NCI-H460 (cell line): ENCODE measurements at regions not wholly inside any gene's neighbourhood (a gene's known extent, or its start where the extent isn't known, plus 50 kb on each side); places are given as distances from the start of the nearest gene placed in this dataset.
"Not testable (repeated sequence)": the region's sequence is repeated elsewhere in the genome, so short reads cannot be mapped to it uniquely, and the experiment has no call there.

Experiments used
- DNase-seq: peaks from one replicate; pipeline ENCODE4 v3.0.0-alpha.2; 2016; ENCODE audit warnings: low read depth; ENCODE audit errors: extremely low read depth

DNA sequence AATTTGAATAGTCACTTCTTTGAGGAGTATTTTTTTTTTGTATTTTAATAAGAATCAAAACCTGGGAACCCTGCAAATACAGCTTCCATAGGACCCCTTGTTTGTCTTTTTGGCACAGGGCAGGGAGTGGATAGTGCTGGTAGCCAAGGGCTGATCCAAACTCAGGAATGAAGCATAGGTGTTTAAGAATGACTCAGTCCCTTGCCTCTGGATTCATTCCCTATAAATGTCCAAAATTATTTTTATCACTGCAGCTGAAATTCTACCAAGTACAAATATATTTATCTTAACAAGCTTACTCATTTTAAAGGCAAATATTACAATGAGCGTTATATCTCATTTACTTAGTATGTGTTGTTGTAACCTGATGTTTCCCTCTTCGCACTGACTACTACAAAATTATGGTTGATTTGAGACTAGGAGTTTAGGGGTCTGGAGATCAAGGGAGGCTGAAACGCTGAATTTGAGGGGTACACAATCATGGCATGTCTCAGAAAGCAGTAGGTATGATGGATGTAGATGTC is 278.6 kb upstream of the LYPLAL1 start:
- no peak for DNase-seq

DNA sequence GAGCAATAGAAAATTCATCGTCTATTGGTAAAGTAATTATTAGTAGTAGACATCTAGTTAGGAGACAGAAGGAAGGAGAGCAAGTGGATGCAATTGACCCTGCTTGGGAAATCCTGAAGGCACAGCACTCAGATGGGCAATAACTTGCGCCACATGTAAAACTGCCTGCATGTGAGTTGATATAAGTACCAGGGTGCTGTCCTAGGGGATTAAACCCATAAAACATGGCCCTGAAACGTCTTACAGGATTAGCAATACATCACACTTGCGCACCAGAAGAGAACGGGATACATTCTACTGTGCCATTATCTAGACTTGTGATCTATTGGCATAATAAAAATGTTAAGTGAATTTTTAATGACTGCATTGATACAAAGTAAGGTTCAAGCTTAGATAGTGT is 277.5 kb upstream of the LYPLAL1 start:
- DNase-seq: no peak

GRCh38 chr1:218898921-218899320 is 274.8 kb upstream of the LYPLAL1 start:
- DNase-seq: no peak

DNA sequence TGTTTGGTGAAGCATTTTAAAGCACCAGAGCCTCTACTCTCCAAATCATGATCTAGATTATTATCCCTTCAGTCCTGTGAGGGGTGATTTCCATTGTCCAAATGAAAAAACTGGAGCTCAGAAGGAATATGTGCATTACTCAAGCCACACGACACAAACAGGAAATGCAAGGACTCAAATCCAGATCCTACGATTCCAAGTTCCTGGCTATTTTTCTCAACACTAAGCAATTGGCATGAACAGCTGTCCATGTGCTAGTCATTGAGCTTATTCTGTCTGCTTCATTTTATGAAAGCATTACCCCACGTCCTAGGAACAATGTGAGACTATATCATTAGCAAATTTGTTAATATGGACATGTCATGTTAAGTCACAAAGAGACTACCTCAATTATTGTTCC is 273.1 kb upstream of the LYPLAL1 start:
- DNase-seq: no peak

- DNase-seq: no peak
These were observed 269.3 kb upstream of the LYPLAL1 start for GRCh38 chr1:218904416-218904815.

DNA sequence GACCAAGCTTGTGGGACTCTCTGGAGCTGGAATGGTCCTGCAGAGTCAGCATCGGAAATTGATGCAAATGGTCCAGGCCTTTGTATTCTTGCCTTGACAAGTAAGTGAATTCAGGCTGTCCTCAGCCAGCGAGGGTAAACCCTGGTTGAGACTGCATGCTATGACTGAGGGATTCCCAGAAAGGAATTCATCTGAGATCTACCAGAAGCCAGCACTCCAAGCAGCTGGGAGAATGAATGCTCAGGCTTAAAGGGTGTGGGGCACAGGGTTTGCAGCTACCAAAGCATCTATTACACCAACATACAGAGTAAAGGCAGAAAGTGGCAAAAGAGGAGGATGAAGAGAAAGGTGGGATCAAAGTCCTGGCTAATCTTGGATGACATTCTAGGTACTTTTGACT is 257.0 kb upstream of the LYPLAL1 start:
- DNase-seq: no peak

DNA sequence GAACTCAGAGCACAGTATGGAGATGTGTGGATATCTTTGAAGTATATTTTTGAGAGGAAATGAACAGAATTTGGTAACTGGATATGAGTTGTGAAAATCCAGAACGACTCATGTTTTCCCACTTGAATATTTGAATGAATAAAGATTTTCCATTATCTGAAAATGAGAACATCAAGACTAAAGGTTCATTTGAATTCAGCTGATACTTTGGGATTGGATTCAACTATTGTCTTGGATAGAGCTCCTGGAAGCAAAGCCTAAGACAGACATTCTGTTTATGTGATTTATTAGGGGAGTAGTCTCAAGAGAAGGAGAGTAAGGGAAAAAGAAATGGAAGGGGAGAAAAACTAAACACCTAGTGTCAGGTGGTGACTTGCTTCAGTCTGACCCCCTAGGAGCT is 256.0 kb upstream of the LYPLAL1 start:
- DNase-seq: no peak

GRCh38 chr1:218925777-218926176 is 247.9 kb upstream of the LYPLAL1 start:
- no peak for DNase-seq

DNA sequence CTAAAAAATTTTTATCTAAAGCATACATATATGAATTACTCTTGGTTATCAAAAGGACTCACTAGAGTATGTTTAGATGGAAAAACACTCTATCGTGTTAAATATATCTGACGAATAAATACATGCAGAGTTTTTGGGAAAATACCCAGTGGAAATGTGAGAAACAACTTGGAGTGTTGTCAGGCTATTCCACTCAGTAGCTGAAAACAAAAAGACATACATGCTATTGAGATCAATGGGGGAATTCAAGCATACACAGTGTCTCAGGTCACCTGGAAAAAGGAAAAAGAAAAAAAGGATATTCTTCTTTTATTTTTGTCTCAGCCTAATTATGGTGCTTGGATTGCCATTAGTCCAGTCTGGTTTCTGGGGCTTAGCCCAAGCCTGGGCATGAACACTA is 247.0 kb upstream of the LYPLAL1 start:
- DNase-seq: no peak

DNA sequence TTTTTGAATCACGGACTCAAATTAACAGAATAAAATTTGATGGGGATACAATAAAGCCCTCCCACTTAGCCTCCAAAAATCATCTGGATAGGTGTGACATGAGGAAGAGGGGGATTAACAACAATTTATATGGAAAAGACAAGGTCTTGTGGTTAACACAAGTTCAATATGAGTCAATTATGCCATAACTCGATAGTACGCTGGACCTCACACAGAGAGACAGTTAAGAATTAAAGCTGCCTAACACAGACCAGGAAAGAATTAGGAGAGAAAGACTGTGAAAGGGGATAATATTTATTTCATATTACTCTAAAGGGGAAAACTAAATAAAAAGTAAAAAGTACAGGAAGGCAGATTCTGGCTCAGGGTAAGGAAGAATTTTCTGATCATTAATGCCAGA is 243.7 kb upstream of the LYPLAL1 start:
- DNase-seq: no peak

- DNase-seq: no peak
These were observed 243.0 kb upstream of the LYPLAL1 start for GRCh38 chr1:218930472-218931241.

DNA sequence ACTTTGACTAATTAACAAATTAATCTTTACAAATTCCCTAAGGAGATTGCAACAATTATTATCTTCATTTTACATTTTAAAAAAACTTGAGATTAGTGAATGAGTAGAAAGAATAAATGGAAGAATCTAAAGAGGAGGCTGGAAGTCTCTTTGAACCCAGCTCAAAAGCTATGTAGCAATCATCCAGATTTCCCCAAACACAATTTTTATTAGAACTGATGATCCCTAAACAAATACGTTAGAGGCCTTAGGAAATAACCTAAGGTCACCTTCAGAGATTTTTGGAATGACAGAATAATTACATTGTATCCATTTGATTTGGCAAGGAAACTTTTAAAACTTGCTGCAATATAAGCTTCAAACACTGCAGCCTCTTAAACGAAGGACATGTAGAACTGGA is 242.4 kb upstream of the LYPLAL1 start:
- DNase-seq: no peak

DNA sequence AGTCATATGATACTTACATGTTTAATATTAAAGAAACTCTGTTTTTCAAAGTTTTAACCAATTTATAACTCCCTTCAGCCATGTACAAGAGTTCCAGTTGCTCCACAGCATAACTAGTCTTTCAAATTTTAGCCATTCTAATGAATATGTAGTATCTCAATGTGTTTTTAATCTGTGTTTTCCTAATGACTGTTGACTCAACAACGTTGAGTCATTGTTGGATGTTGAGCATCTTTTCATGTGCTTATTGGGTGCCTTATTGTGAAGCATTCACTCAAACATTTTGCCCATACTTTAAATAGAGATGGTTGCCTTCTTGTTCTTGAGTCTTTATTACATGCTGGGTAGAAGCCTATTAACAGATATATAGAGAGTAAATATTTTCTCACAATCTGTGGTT is 240.2 kb upstream of the LYPLAL1 start:
- no peak for DNase-seq

DNA sequence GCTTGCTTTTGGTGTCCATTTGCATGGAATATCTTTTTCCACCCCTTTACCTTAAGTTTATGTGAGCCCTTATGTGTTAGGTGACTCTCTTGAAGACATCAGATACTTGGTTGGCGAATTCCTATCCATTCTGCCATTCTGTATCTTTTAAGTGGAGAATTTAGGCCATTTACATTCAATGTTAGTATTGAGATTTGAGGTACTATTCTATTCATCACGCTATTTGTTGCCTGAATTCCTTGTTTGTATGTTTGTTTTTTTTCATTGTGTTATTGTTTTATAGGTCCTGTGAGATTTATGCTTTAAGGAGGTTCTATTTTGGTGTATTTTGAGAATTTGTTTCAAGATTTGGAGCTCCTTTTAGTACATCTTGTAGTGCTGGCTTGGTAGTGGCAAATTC is 238.3 kb upstream of the LYPLAL1 start:
- DNase-seq: not testable (repeated sequence)

- no peak for DNase-seq
These were observed 235.4 kb upstream of the LYPLAL1 start for GRCh38 chr1:218938259-218938658.

- DNase-seq: no peak
These were observed 234.6 kb upstream of the LYPLAL1 start for GRCh38 chr1:218939095-218939494.

- DNase-seq: no peak
These were observed 231.2 kb upstream of the LYPLAL1 start for GRCh38 chr1:218942431-218942830.

GRCh38 chr1:218943371-218943770 is 230.3 kb upstream of the LYPLAL1 start:
- DNase-seq: no peak

DNA sequence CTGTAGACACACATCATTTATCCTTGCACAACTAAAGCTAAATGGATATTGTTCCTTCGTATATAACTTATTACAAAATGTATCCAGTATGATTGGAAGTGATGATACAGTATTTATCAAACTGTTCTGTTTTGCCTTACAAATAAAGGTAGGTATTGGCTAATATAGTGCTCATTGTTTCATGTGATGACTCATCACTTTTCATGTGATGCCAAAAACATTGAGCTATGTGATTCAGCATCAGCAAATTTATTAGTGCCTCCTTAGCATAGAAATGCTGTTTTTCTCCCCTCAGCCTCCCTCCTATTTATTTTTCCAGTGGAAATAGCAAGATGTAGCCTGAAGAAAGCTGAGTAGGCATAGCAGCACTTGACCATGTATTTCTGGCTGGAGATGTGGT is 228.6 kb upstream of the LYPLAL1 start:
- no peak for DNase-seq

DNA sequence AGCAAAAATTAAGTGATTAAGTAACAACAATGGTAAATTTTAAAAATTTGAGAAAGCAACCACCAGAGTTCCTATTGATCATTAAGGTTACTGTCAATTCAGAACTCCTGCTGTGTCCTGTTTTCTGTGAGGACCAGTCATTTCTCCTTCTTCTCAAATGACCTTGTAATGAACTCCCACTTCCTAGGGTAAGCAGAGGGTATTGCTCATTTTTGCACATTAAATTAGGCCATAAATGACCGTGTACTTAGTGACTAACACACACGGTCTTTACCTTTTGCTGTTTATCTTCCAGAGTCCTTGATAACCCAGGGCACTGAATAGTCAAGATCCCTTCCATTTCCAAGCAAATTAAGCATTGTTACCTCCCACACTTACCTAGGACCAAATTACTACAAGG is 227.5 kb upstream of the LYPLAL1 start:
- DNase-seq: no peak

DNA sequence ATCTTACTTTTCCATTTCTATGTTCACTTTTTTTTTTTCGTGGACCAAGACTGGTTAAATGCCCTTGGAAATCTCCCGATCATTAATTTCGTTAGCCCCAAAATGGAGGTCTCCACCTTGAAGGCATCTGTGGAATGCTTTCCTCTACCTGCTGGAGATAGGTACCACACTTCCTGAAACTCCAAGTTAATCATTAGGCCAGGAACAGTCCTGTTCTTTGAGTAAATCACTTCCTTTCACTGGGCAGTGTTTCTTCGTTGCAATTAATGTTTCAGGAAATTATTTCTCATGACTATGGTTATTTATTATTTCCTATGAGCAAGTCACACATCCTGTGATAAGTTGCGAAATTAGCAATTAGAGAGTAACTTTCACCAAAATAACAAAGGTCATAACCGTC is 225.2 kb upstream of the LYPLAL1 start:
- DNase-seq: no peak

DNA sequence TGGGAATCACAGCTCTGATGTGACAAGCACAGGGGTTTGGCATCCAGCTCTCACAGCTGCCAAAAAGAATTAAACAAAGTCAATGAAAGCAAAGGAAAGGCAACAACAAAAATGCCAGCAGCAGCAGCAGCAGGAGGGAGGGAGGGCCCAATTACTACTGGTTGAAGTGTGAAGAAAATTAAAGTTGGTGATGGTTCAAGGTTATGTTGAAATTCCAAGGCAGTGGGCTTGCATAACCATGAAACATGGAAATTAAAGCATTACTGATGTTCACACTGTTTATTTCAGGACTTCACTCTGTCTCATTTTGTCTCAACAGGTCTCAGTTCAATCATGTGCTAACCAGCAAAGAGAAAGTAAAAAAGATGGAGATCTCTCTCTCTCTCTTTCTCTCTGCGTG is 220.3 kb upstream of the LYPLAL1 start:
- DNase-seq: no peak

- no peak for DNase-seq
These were observed 215.7 kb upstream of the LYPLAL1 start for GRCh38 chr1:218957971-218958370.
